G401.6 (cell line): ENCODE measurements at regions not wholly inside any gene's neighbourhood (a gene's known extent, or its start where the extent isn't known, plus 50 kb on each side); places are given as distances from the start of the nearest gene placed in this dataset.

ENCODE experiments used
- FAIRE-seq: peaks from 2 replicates; lab custom pipeline; 2012; peaks lifted over from hg19 to GRCh38; lab: Jason Lieb, UNC

GRCh38 chr2:226158940-226159339 is 640.7 kb downstream of the IRS1 start:
- FAIRE-seq: no peak

GRCh38 chr2:226158229-226158628 is 641.4 kb downstream of the IRS1 start:
- FAIRE-seq: no peak

- FAIRE-seq: no peak
Measured at GRCh38 chr2:226155093-226155875, 644.3 kb downstream of the IRS1 start.

- FAIRE-seq: no peak
Measured at GRCh38 chr2:226154610-226155009, 645.0 kb downstream of the IRS1 start.

- FAIRE-seq: no peak
Measured at GRCh38 chr2:226153553-226153952, 646.1 kb downstream of the IRS1 start.

GRCh38 chr2:226151157-226151556 is 648.5 kb downstream of the IRS1 start:
- FAIRE-seq: no peak

GRCh38 chr2:226143091-226143490 is 656.5 kb downstream of the IRS1 start:
- no peak for FAIRE-seq

- FAIRE-seq: no peak
Measured at GRCh38 chr2:226142463-226142862, 657.2 kb downstream of the IRS1 start.

GRCh38 chr2:226140594-226140993 is 659.0 kb downstream of the IRS1 start:
- FAIRE-seq: no peak

GRCh38 chr2:226139759-226140158 is 659.9 kb downstream of the IRS1 start:
- FAIRE-seq: no peak

- no peak for FAIRE-seq
Measured at GRCh38 chr2:226137201-226137811, 662.3 kb downstream of the IRS1 start.

- no peak for FAIRE-seq
Measured at GRCh38 chr2:226136739-226137138, 662.9 kb downstream of the IRS1 start.

GRCh38 chr2:226135861-226136548 is 663.6 kb downstream of the IRS1 start:
- no peak for FAIRE-seq

- no peak for FAIRE-seq
Measured at GRCh38 chr2:226132323-226133215, 667.1 kb downstream of the IRS1 start.

GRCh38 chr2:226131299-226131784 is 668.3 kb downstream of the IRS1 start:
- FAIRE-seq: no peak

GRCh38 chr2:226130192-226130591 is 669.4 kb downstream of the IRS1 start:
- no peak for FAIRE-seq

- no peak for FAIRE-seq
Measured at GRCh38 chr2:226127682-226128081, 671.9 kb downstream of the IRS1 start.

GRCh38 chr2:226126104-226126503 is 673.5 kb downstream of the IRS1 start:
- no peak for FAIRE-seq

- no peak for FAIRE-seq
Measured at GRCh38 chr2:226125176-226125883, 674.3 kb downstream of the IRS1 start.

GRCh38 chr2:226124548-226125011 is 675.0 kb downstream of the IRS1 start:
- FAIRE-seq: no peak

GRCh38 chr2:226123300-226123699 is 676.3 kb downstream of the IRS1 start:
- no peak for FAIRE-seq
